ENCODE measurements at regions not wholly inside any gene's neighbourhood (a gene's known extent, or its start where the extent isn't known, plus 50 kb on each side); places are given as distances from the start of the nearest gene placed in this dataset.

DNA sequence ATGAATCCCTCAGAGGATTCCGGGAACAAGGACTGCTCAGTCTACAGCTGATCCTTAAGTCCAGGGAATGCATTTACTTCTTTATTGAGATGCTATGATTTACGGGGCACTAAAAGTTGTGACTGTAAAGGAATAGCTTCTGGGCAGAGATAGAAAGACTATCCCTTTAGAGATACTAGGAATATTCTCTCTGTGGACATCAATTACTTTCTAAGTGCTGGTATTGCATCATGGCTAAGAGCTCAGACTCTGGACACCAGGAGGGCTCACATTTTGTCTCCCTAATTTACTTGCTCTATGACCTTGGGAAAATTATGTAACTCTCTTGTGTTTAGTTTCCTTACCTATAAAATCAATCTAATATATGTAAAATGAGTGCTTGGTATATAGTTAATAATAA is 131.4 kb downstream of the AKAIN1 start:
- Mint-ChIP-seq H3K27ac (ENCODE audit: unreplicated experiment) (no peak overlapping the region), H3K4me3 (ENCODE audit: unreplicated experiment) (no peak overlapping the region), H3K36me3 (ENCODE audit: low read depth) (no peaks in the 10 kb centered on the region), H3K9me3 (ENCODE audit: low read depth) (no peaks in the 10 kb centered on the region), H3K4me1 (ENCODE audit: low read depth) (no peaks in the 10 kb centered on the region), H3K27me3 (ENCODE audit: low read depth) (peaks cover 8% of the 10 kb centered on the region)
- no peak for DNase-seq (ENCODE audit: low spot score)
- no peak for TF ChIP-seq CTCF (IDR thresholded peaks at IDR 0.05)

- no peak overlapping the region for H3K4me3 Mint-ChIP-seq (ENCODE audit: unreplicated experiment)
- no peak overlapping the region for H3K27ac Mint-ChIP-seq (ENCODE audit: unreplicated experiment)
- peaks cover 8% of the 10 kb centered on the region for H3K27me3 Mint-ChIP-seq (ENCODE audit: low read depth)
- no peak for DNase-seq (ENCODE audit: low spot score)
- no peaks in the 10 kb centered on the region for H3K36me3 Mint-ChIP-seq (ENCODE audit: low read depth)
- no peak for TF ChIP-seq CTCF (IDR thresholded peaks at IDR 0.05)
- no peaks in the 10 kb centered on the region for H3K9me3 Mint-ChIP-seq (ENCODE audit: low read depth)
- no peaks in the 10 kb centered on the region for H3K4me1 Mint-ChIP-seq (ENCODE audit: low read depth)
Measured at GRCh38 chr18:5064841-5065370, 132.2 kb downstream of the AKAIN1 start.

DNA sequence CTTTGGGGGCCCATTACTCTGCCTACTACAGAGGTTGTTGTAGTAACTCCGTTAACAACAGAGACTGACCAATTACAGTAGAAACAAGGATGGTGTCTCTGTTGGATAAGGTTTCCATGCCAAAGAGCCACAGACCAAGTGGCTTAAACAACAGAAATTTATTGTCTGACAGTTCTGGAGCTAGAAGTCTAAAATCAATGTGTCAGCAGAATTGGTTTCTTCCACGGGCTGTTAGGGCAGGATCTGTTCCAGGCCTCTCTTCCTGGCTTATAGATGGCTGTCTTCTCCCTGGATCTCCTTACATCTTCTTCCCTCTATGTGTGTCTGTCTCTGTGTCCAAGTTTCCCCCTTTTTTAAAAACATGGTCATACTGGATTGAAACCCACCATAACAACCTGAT is 135.3 kb downstream of the AKAIN1 start:
- no peaks in the 10 kb centered on the region for H3K9me3 Mint-ChIP-seq (ENCODE audit: low read depth)
- TF ChIP-seq CTCF (IDR thresholded peaks at IDR 0.05) = no peak
- no peak for DNase-seq (ENCODE audit: low spot score)
- peaks cover 2% of the 10 kb centered on the region for H3K4me1 Mint-ChIP-seq (ENCODE audit: low read depth)
- no peak overlapping the region for H3K27ac Mint-ChIP-seq (ENCODE audit: unreplicated experiment)
- no peaks in the 10 kb centered on the region for H3K36me3 Mint-ChIP-seq (ENCODE audit: low read depth)
- no peak overlapping the region for H3K4me3 Mint-ChIP-seq (ENCODE audit: unreplicated experiment)
- H3K27me3 Mint-ChIP-seq (ENCODE audit: low read depth) = peaks cover 1% of the 10 kb centered on the region

DNA sequence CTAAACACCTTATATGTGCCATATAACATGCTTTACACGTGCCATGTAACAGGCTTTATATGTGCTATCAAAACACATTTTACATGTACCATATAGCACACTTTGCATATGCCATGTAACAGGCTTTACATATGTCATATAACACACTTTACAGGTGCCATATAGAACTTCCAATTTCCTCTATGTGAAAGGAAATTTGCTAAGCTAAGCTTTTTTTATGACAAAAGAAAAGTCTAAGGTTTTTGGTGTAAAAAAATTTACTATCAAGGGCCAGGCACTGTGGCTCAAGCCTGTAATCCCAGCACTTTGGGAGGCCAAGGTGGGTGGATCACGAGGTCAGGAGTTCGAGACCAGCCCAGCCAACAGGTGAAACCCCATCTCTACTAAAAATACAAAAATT is 136.5 kb downstream of the AKAIN1 start:
- Mint-ChIP-seq H3K4me3 (ENCODE audit: unreplicated experiment) (no peak overlapping the region), H3K9me3 (ENCODE audit: low read depth) (no peaks in the 10 kb centered on the region), H3K36me3 (ENCODE audit: low read depth) (no peaks in the 10 kb centered on the region), H3K4me1 (ENCODE audit: low read depth) (peaks cover 2% of the 10 kb centered on the region), H3K27me3 (ENCODE audit: low read depth) (peaks cover 1% of the 10 kb centered on the region), H3K27ac (ENCODE audit: unreplicated experiment) (no peak overlapping the region)
- TF ChIP-seq CTCF (IDR thresholded peaks at IDR 0.05) = no peak
- no peak for DNase-seq (ENCODE audit: low spot score)

DNA sequence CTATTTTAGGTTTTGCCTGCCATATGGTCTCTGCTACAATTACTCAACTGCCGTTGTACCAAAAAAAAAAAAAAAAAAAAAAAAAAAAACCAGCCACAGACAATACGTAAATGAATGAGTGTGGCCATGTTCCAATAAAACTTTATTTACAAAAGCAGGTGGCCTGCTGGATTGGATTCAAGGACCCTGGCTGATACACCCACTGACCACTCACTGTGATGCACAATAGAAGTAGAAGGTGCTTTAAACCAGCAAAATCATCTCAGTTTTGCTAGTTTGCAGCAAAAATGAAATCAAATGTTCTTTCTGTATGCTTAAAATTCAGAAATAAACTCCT is 137.4 kb downstream of the AKAIN1 start:
- Mint-ChIP-seq H3K27me3 (ENCODE audit: low read depth) (peaks cover 4% of the 10 kb centered on the region), H3K27ac (ENCODE audit: unreplicated experiment) (no peak overlapping the region), H3K36me3 (ENCODE audit: low read depth) (no peaks in the 10 kb centered on the region), H3K9me3 (ENCODE audit: low read depth) (no peaks in the 10 kb centered on the region), H3K4me1 (ENCODE audit: low read depth) (peaks cover 2% of the 10 kb centered on the region), H3K4me3 (ENCODE audit: unreplicated experiment) (no peak overlapping the region)
- DNase-seq (ENCODE audit: low spot score) = no peak
- TF ChIP-seq CTCF (IDR thresholded peaks at IDR 0.05) = no peak
